OCI-LY7 (cell line): ENCODE measurements at regions not wholly inside any gene's neighbourhood (a gene's known extent, or its start where the extent isn't known, plus 50 kb on each side); places are given as distances from the start of the nearest gene placed in this dataset.

Experiments
- BruUV-seq: library from RNA; stranded (reverse); fragments of 400-500 nt; replicated peaks from 2 replicates; lab custom pipeline; 2021; lab: Mats Ljungman, UMichigan
- CTCF ChIA-PET: fragments of 300-600 bp; sonication (Branson Sonifier 250); formaldehyde crosslinking; loops from one replicate; lab custom pipeline; 2022; ENCODE audit warnings: antibody characterized with exemption; ENCODE audit not compliant: unreplicated experiment; lab: Charles Lee
- POLR2A ChIA-PET: fragments of 300-600 bp; sonication (Branson Sonifier 250); formaldehyde crosslinking; loops from one replicate; lab custom pipeline; 2022; ENCODE audit warnings: antibody characterized with exemption; lab: Charles Lee
- DNase-seq: peaks from one replicate; pipeline ENCODE4 v3.0.0-alpha.2; 2015; ENCODE audit warnings: low spot score
- H2AFZ ChIP-seq: fragments of 200-600 bp; sonication (generic), shearing (Covaris generic); 2 replicates; pipeline ENCODE4 v1.6.1; 2014; ENCODE audit warnings: mild to moderate bottlenecking, antibody characterized with exemption, low read length, moderate library complexity
- H3K27ac ChIP-seq: fragments of 200-600 bp; sonication (generic); 2 replicates; pipeline ENCODE4 v1.5.1; 2014; ENCODE audit warnings: mixed run types, low read depth, mild to moderate bottlenecking, moderate library complexity, low read length, inconsistent platforms; ENCODE audit not compliant: poor library complexity, severe bottlenecking
- H3K36me3 ChIP-seq: fragments of 200-600 bp; sonication (generic); 2 replicates; pipeline ENCODE4 v1.6.1; 2014; ENCODE audit warnings: mild to moderate bottlenecking, antibody characterized with exemption, low read length, moderate library complexity, mixed read lengths; ENCODE audit not compliant: insufficient read depth
- H3K4me1 ChIP-seq: fragments of 200-600 bp; sonication (generic); 2 replicates; pipeline ENCODE4 v1.5.1; 2014; ENCODE audit warnings: mild to moderate bottlenecking, low read length; ENCODE audit not compliant: insufficient read depth, poor library complexity, severe bottlenecking
- H3K4me2 ChIP-seq: fragments of 200-600 bp; sonication (generic); 2 replicates; pipeline ENCODE4 v1.6.1; 2014; ENCODE audit warnings: mild to moderate bottlenecking, low read length
- H3K4me3 ChIP-seq: fragments of 200-600 bp; sonication (generic); 2 replicates; pipeline ENCODE4 v1.5.1; 2014; ENCODE audit warnings: mild to moderate bottlenecking, low read depth, low read length; ENCODE audit not compliant: poor library complexity, severe bottlenecking
- H3K79me2 ChIP-seq: fragments of 200-600 bp; sonication (generic); 2 replicates; pipeline ENCODE4 v1.6.1; 2016; ENCODE audit warnings: low read depth, mild to moderate bottlenecking, low read length, moderate library complexity, mixed read lengths; ENCODE audit not compliant: insufficient read depth
- H3K9me2 ChIP-seq: fragments of 200-600 bp; sonication (generic); 2 replicates; pipeline ENCODE4 v1.6.1; 2016; ENCODE audit warnings: mild to moderate bottlenecking, low read length, mixed read lengths; ENCODE audit not compliant: insufficient read depth
- H3K9me3 ChIP-seq: fragments of 200-600 bp; sonication (generic); 2 replicates; pipeline ENCODE4 v1.6.1; 2014; ENCODE audit warnings: mild to moderate bottlenecking, mixed run types, low read length, mixed read lengths
- H4K20me1 ChIP-seq: fragments of 200-600 bp; sonication (generic); 2 replicates; pipeline ENCODE4 v1.6.1; 2014; ENCODE audit warnings: mild to moderate bottlenecking, antibody characterized with exemption, low read length, moderate library complexity, mixed read lengths; ENCODE audit not compliant: insufficient read depth
- EZH2phosphoT487 ChIP-seq: fragments of 200-600 bp; sonication (generic); IDR thresholded peaks from 2 replicates; pipeline ENCODE4 v1.6.1; 2018; ENCODE audit warnings: low read depth, borderline replicate concordance, mild to moderate bottlenecking, mixed run types, antibody characterized with exemption, low read length, moderate library complexity, mixed read lengths
- intact Hi-C: fragments of 100-400 bp; cut with micrococcal nuclease; formaldehyde crosslinking; loops from one replicate; pipeline ENCODE4 v1.10.0; 2022; ENCODE audit not compliant: unreplicated experiment
- TF ChIP-seq, protein P1 (sequence below): fragments of 200-600 bp; sonication (generic); conservative IDR thresholded peaks from 2 replicates; pipeline ENCODE4 v1.5.1; 2014; ENCODE audit warnings: mild to moderate bottlenecking, antibody characterized with exemption, low read length, moderate library complexity, mixed read lengths

GRCh38 chr1:228884615-228885566 lies 149.6 kb downstream of the RHOU start:
- Histone ChIP-seq H3K79me2 (no peaks in the 10 kb centered on the region), H3K9me2 (no peaks in the 10 kb centered on the region), H3K4me2 (no peak overlapping the region), H3K27ac (no peak overlapping the region), H2AFZ (no peak overlapping the region), H3K4me1 (no peaks in the 10 kb centered on the region), H3K36me3 (no peaks in the 10 kb centered on the region), H3K9me3 (0 out of 2 replicates have a peak, but pooled peaks cover 8% of the 10 kb centered on the region), H3K4me3 (no peak overlapping the region), H4K20me1 (no peaks in the 10 kb centered on the region)
- intact Hi-C loops: no loop called here
- DNase-seq: no peak
- CTCF ChIA-PET: no interaction called here
- POLR2A ChIA-PET: no interaction called here
- no TSS peak for BruUV-seq
- TF ChIP-seq, protein P1, sequence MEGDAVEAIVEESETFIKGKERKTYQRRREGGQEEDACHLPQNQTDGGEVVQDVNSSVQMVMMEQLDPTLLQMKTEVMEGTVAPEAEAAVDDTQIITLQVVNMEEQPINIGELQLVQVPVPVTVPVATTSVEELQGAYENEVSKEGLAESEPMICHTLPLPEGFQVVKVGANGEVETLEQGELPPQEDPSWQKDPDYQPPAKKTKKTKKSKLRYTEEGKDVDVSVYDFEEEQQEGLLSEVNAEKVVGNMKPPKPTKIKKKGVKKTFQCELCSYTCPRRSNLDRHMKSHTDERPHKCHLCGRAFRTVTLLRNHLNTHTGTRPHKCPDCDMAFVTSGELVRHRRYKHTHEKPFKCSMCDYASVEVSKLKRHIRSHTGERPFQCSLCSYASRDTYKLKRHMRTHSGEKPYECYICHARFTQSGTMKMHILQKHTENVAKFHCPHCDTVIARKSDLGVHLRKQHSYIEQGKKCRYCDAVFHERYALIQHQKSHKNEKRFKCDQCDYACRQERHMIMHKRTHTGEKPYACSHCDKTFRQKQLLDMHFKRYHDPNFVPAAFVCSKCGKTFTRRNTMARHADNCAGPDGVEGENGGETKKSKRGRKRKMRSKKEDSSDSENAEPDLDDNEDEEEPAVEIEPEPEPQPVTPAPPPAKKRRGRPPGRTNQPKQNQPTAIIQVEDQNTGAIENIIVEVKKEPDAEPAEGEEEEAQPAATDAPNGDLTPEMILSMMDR: no peak
- no peak for TF ChIP-seq EZH2phosphoT487

- DNase-seq: no peak
- Histone ChIP-seq H3K4me1 (no peaks in the 10 kb centered on the region), H3K4me2 (no peak overlapping the region), H3K79me2 (no peaks in the 10 kb centered on the region), H2AFZ (no peak overlapping the region), H4K20me1 (no peaks in the 10 kb centered on the region), H3K27ac (no peak overlapping the region), H3K9me2 (no peaks in the 10 kb centered on the region), H3K4me3 (no peak overlapping the region), H3K36me3 (no peaks in the 10 kb centered on the region), H3K9me3 (0 out of 2 replicates have a peak, but pooled peaks cover 8% of the 10 kb centered on the region)
- intact Hi-C loops: no loop called here
- ChIA-PET POLR2A (no interaction called here), CTCF (no interaction called here)
- TF ChIP-seq EZH2phosphoT487: no peak
- TF ChIP-seq, protein P1: no peak
- BruUV-seq: no TSS peak
Observed at GRCh38 chr1:228885845-228886244, 150.6 kb downstream of the RHOU start.

DNA sequence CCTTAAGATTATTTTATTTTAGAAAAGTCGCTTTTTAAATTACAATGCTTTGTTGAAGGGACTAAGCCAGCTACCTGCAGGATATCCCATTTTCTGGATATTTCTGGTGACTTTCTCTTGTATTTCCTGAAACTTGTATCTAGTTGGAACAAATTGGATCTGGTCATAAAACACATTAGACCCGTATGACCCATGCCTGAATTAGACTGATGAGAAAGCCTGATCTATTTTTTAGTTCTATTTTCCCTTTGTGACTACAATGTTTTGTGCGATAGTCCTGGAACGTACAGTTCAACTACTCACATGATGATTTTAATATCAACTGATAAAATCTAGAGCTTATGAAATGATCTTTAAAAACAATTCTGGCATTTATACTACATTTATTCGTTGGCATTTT lies 151.8 kb downstream of the RHOU start:
- CTCF ChIA-PET: no interaction called here
- no peaks in the 10 kb centered on the region for H3K4me1 ChIP-seq

More for the DNA sequence above, 151.8 kb downstream of the RHOU start:
- POLR2A ChIA-PET: no interaction called here
- TF ChIP-seq EZH2phosphoT487: no peak
- TF ChIP-seq, protein P1: no peak
- Histone ChIP-seq H3K4me2 (no peak overlapping the region), H3K9me2 (no peaks in the 10 kb centered on the region), H3K9me3 (0 out of 2 replicates have a peak, but pooled peaks cover 8% of the 10 kb centered on the region), H3K79me2 (no peaks in the 10 kb centered on the region), H4K20me1 (no peaks in the 10 kb centered on the region), H2AFZ (no peak overlapping the region), H3K36me3 (no peaks in the 10 kb centered on the region), H3K4me3 (no peak overlapping the region), H3K27ac (no peak overlapping the region)
- no TSS peak for BruUV-seq
- no peak for DNase-seq
- intact Hi-C loops: no loop called here
